Colonic mucosa (tissue), 4 donors: ENCODE measurements at regions not wholly inside any gene's neighbourhood (a gene's known extent, or its start where the extent isn't known, plus 50 kb on each side); places are given as distances from the start of the nearest gene placed in this dataset.

Source experiments
- DNase-seq: peaks from one replicate; pipeline ENCODE4 v3.0.0-alpha.2; 2020
- H3K27ac ChIP-seq: fragments of 200-600 bp; one replicate; pipeline ENCODE4 v1.8.0; 2021
- H3K27me3 ChIP-seq: fragments of 200-600 bp; one replicate; pipeline ENCODE4 v1.8.0; 2021
- H3K36me3 ChIP-seq: fragments of 200-600 bp; one replicate; pipeline ENCODE4 v1.8.0; 2021
- H3K4me1 ChIP-seq: fragments of 200-600 bp; one replicate; pipeline ENCODE4 v1.8.0; 2021; ENCODE audit warnings: mild to moderate bottlenecking
- H3K4me3 ChIP-seq: fragments of 200-600 bp; one replicate; pipeline ENCODE4 v1.8.0; 2021
- H3K9ac ChIP-seq, 2 donors: one replicate each; pipeline ENCODE4 v1.7.0; 2013; ENCODE audit warnings: control low read depth in 2 of 2, low read depth in 2 of 2, low read length in 2 of 2
- H3K9me3 ChIP-seq: fragments of 200-600 bp; one replicate; pipeline ENCODE4 v1.8.0; 2021
- CTCF ChIP-seq: fragments of 200-600 bp; IDR thresholded peaks from one replicate; pipeline ENCODE4 v1.8.0; 2022; ENCODE audit warnings: antibody characterized with exemption, mild to moderate bottlenecking
- intact Hi-C: fragments of 100-400 bp; cut with DNase I; formaldehyde crosslinking; loops from one replicate; pipeline ENCODE4 v1.14.1; 2022
- donor health status: healthy.
- donor health status: DM: no; HTN: no; CAD: no.
- donor health status: DM: no; HTN: no; CAD: no.

- no peak overlapping the region for H3K9ac ChIP-seq
These were observed 75.9 kb downstream of the C16orf95 start for GRCh38 chr16:87241137-87241771.

GRCh38 chr16:87243478-87243877, 73.7 kb downstream of the C16orf95 start:
- TF ChIP-seq CTCF: no peak

More at GRCh38 chr16:87241137-87241771, 75.9 kb downstream of the C16orf95 start:
- H3K36me3 ChIP-seq: no peaks in the 10 kb centered on the region
- no peaks in the 10 kb centered on the region for H3K27me3 ChIP-seq
- TF ChIP-seq CTCF: no peak
- H3K4me3 ChIP-seq: no peak overlapping the region
- intact Hi-C loops: no loop called here
- no peaks in the 10 kb centered on the region for H3K4me1 ChIP-seq
- no peak overlapping the region for H3K27ac ChIP-seq
- H3K9me3 ChIP-seq: no peaks in the 10 kb centered on the region
- DNase-seq: peak; percentile 50

GRCh38 chr16:87244636-87245197, 72.5 kb downstream of the C16orf95 start:
- Histone ChIP-seq H3K4me1 (no peaks in the 10 kb centered on the region), H3K4me3 (no peak overlapping the region), H3K27ac (no peak overlapping the region), H3K27me3 (no peaks in the 10 kb centered on the region), H3K9me3 (no peaks in the 10 kb centered on the region), H3K9ac (no peak overlapping the region), H3K36me3 (no peaks in the 10 kb centered on the region)
- no peak for TF ChIP-seq CTCF
- no peak for DNase-seq
- intact Hi-C loops: no loop called here

More at GRCh38 chr16:87243478-87243877, 73.7 kb downstream of the C16orf95 start:
- Histone ChIP-seq H3K4me1 (no peaks in the 10 kb centered on the region), H3K27ac (no peak overlapping the region), H3K27me3 (no peaks in the 10 kb centered on the region), H3K36me3 (no peaks in the 10 kb centered on the region), H3K9me3 (no peaks in the 10 kb centered on the region), H3K9ac (no peak overlapping the region), H3K4me3 (no peak overlapping the region)
- DNase-seq: no peak
- intact Hi-C loops: no loop called here

GRCh38 chr16:87245511-87245910, 71.7 kb downstream of the C16orf95 start:
- Histone ChIP-seq H3K9ac (no peak overlapping the region), H3K27me3 (no peaks in the 10 kb centered on the region), H3K4me3 (no peak overlapping the region), H3K9me3 (no peaks in the 10 kb centered on the region), H3K36me3 (no peaks in the 10 kb centered on the region), H3K4me1 (no peaks in the 10 kb centered on the region), H3K27ac (no peak overlapping the region)
- intact Hi-C loops: no loop called here
- DNase-seq: no peak
- TF ChIP-seq CTCF: no peak

- no peak for TF ChIP-seq CTCF
- Histone ChIP-seq H3K27ac (no peak overlapping the region), H3K9me3 (no peaks in the 10 kb centered on the region), H3K27me3 (no peaks in the 10 kb centered on the region), H3K4me1 (no peaks in the 10 kb centered on the region), H3K36me3 (no peaks in the 10 kb centered on the region), H3K4me3 (no peak overlapping the region), H3K9ac (no peak overlapping the region)
- intact Hi-C loops: no loop called here
- no peak for DNase-seq
These were observed 70.7 kb downstream of the C16orf95 start for GRCh38 chr16:87246269-87247065.
